ENCODE measurements at regions not wholly inside any gene's neighbourhood (a gene's known extent, or its start where the extent isn't known, plus 50 kb on each side); places are given as distances from the start of the nearest gene placed in this dataset.

DNA sequence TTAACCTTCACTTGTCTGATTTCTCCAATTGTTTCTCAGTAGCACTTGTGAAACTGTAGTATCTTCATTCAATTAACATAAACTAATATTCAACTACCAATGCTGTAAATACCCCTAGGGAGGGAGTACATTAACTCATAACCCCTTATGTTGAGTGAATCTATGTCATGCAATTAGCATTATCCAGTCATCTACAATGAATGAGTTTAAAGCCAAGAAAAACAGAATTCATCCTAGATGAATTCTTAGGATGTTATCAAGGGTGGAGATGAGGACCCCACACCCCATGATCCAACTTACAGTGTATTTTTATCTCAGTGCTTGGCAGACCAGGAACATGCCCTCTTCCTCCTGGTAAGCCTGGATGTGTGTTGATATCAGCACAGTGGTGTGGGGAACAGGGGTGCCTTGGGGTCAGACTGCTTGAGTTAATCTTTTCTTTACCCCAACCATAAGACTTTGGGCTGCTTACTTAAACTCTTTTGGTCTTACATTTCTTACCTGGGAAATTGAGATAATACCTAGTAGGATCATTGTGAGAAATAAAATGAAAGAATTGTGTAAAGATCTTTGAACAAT lies 62.1 kb upstream of the SCOC start:
- Histone ChIP-seq H3K27me3 (ENCODE audit: control insufficient read depth, insufficient read depth, low read length) (no peaks in the 10 kb centered on the region), H3K9me3 (ENCODE audit: control insufficient read depth, insufficient read depth, low read length) (no peaks in the 10 kb centered on the region), H3K4me3 (ENCODE audit: low read depth, low read length) (no peak overlapping the region), H3K27ac (ENCODE audit: low read depth, low read length) (no peak overlapping the region)
- CTCF ChIA-PET, result interaction anchor here (0.9 to 1.8 kb wide), 4 partner anchors 19 to 298 kb away, joined by 3 to 6 read pairs (median 4); no protein-coding TSS in a partner anchor
- no peak for DNase-seq (ENCODE audit: low read depth, low spot score)
- TF ChIP-seq, protein P1, sequence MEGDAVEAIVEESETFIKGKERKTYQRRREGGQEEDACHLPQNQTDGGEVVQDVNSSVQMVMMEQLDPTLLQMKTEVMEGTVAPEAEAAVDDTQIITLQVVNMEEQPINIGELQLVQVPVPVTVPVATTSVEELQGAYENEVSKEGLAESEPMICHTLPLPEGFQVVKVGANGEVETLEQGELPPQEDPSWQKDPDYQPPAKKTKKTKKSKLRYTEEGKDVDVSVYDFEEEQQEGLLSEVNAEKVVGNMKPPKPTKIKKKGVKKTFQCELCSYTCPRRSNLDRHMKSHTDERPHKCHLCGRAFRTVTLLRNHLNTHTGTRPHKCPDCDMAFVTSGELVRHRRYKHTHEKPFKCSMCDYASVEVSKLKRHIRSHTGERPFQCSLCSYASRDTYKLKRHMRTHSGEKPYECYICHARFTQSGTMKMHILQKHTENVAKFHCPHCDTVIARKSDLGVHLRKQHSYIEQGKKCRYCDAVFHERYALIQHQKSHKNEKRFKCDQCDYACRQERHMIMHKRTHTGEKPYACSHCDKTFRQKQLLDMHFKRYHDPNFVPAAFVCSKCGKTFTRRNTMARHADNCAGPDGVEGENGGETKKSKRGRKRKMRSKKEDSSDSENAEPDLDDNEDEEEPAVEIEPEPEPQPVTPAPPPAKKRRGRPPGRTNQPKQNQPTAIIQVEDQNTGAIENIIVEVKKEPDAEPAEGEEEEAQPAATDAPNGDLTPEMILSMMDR (IDR thresholded peaks at IDR 0.05; ENCODE audit: low read depth, low read length), result no peak
- POLR2A ChIA-PET, result no interaction called here

DNA sequence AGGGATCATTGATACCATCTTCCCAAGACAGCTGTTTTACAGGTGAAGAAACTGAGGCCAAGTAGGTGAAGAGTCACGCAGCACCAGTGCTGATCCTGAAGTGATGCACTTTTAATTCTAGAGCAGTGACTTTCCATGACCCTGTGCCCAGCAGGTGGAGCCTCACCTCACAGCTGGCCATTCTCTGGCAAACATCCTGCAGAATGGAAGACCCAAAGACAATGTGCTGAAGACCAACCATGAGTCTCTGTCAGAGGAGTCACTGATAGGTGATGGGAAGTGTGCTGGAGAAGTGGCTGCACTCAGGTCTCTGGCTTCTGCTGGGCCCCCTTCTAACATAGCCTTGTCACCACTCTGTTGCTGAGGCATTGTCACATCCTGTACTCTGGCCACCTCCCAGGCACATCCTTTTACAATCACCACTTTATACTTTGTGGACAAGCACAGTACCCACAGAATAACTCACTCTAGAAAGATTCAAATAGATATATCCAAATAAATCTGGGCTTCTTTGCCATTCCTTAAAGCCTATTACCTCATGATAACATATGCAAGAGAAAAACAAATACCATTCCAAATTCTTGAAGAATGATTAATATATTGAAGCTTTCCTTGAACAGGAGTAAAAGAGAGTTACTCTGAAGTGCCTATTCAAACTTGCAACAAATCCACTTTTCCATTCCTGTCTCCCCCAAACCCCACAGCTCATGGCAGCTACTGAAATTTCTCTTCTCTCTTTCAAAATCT lies 64.1 kb upstream of the SCOC start:
- no peaks in the 10 kb centered on the region for H3K9me3 ChIP-seq (ENCODE audit: control insufficient read depth, insufficient read depth, low read length)
- H3K4me3 ChIP-seq (ENCODE audit: low read depth, low read length), result no peak overlapping the region
- DNase-seq (ENCODE audit: low read depth, low spot score), result no peak
- peak overlapping the region; percentile 98 for H3K27ac ChIP-seq (ENCODE audit: low read depth, low read length)
- TF ChIP-seq, protein P1 (IDR thresholded peaks at IDR 0.05; ENCODE audit: low read depth, low read length), result 0 out of 2 replicates have a peak, but pooled peaks have one; percentile 10
- ChIA-PET CTCF (interaction anchor here (1.0 to 1.7 kb wide), 6 partner anchors 11 to 300 kb away, joined by 3 to 8 read pairs (median 5); no protein-coding TSS in a partner anchor), POLR2A (interaction anchor here (0.6 to 1.4 kb wide), 5 partner anchors 13 to 644 kb away, joined by 3 to 5 read pairs (median 4); partner anchors contain the start of gene MGST2)
- no peaks in the 10 kb centered on the region for H3K27me3 ChIP-seq (ENCODE audit: control insufficient read depth, insufficient read depth, low read length)

DNA sequence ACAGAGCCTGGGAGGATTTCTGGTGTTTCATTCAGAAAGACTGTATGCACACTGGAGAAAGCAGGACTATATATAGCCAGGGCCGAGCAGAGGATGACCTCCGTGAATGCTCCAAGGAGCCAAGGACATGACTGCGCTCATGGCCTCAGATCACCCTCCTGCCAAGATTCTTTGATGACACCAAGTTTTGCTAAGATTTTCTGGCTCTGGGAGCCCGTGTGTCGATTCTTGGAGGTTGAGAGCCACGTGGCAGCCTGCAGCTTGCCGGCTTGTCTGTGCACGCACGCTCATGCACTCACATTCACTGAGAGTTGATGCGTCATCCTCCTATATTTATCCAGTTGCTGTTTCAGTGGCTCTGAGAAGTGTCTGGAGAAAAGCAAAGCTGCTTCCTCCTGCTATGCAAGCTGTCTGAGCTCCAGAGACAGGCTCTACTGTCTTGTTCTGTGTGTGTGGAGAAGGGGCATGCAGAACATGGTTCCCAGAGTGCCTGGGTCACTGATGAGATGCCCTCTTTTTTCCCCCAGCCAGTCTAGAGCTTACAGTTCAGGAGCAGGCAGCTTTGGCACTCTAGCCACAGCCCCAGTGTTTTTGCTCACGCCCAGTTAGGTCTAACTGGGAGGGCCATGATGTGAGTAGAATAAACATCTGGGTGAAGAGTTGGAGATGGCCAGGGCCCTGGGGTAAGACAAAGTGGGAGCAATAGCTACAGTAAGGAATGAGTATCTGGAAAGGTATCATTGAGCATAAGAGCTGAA lies 64.9 kb upstream of the SCOC start:
- H3K27ac ChIP-seq (ENCODE audit: low read depth, low read length), result peak overlapping the region; percentile 98
- H3K9me3 ChIP-seq (ENCODE audit: control insufficient read depth, insufficient read depth, low read length), result no peaks in the 10 kb centered on the region
- TF ChIP-seq, protein P1 (IDR thresholded peaks at IDR 0.05; ENCODE audit: low read depth, low read length), result 0 out of 2 replicates have a peak, but pooled peaks have one; percentile 0
- no peaks in the 10 kb centered on the region for H3K27me3 ChIP-seq (ENCODE audit: control insufficient read depth, insufficient read depth, low read length)
- ChIA-PET POLR2A (interaction anchor here (0.8 to 1.4 kb wide), 4 partner anchors 12 to 643 kb away, joined by 3 to 5 read pairs (median 4); partner anchors contain the start of gene MGST2), CTCF (interaction anchor here (1.0 to 1.7 kb wide), 6 partner anchors 10 to 301 kb away, joined by 3 to 8 read pairs (median 5); no protein-coding TSS in a partner anchor)
- H3K4me3 ChIP-seq (ENCODE audit: low read depth, low read length), result peak overlapping the region; percentile 33
- peak; percentile 94 for DNase-seq (ENCODE audit: low read depth, low spot score)

DNA sequence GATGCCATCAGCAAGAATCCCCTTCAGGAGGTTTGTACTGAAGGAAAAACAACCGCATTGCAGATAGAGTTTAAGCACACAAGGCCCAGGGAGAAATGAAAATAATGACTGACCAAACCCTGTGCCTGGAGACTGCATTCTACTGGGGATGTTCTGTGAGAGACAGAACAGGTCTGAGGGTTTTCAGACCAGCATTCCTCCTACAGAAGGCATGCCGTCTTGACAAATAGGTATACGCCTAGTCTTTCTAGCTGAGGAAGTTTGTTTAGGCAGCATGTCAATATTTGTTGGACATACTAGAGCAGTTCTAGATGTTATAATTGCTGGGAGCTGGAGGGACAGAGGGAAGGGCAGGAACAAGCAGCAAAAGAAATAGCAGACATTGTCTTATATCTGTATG lies 68.4 kb upstream of the SCOC start:
- no peak overlapping the region for H3K27ac ChIP-seq (ENCODE audit: low read depth, low read length)
- POLR2A ChIA-PET, result no interaction called here
- TF ChIP-seq, protein P1 (IDR thresholded peaks at IDR 0.05; ENCODE audit: low read depth, low read length), result no peak
- no peaks in the 10 kb centered on the region; the same call in 1 of the 2 replicates for H3K9me3 ChIP-seq (ENCODE audit: control insufficient read depth, insufficient read depth, low read length)
- no peak for DNase-seq (ENCODE audit: low read depth, low spot score)
- no peaks in the 10 kb centered on the region for H3K27me3 ChIP-seq (ENCODE audit: control insufficient read depth, insufficient read depth, low read length)
- CTCF ChIA-PET, result interaction anchor here (0.8 to 2.2 kb wide), 2 partner anchors 26 to 51 kb away, joined by 3 to 10 read pairs; no protein-coding TSS in a partner anchor
- H3K4me3 ChIP-seq (ENCODE audit: low read depth, low read length), result no peak overlapping the region
